ENCODE measurements at regions not wholly inside any gene's neighbourhood (a gene's known extent, or its start where the extent isn't known, plus 50 kb on each side); places are given as distances from the start of the nearest gene placed in this dataset.

DNA sequence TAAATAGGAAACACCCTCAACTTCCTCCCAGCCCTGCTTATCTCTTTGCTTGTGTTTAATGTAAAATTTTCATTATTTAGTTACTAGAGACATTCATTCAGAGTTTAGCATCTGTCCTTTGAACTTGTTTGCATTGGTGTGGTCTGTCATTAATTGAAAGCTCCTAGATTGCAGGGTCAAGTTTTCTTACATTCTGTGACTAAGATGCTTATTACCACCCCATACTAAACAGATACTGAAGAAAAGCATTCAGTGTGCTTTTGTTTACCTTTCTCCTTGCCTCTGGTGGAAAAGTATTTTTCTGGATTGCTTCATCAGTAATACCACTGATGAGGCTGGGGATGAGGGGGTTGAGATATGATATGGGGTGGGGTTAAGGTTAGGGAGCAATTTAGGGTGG is 199.0 kb downstream of the SAMD5 start:
- H3K27ac ChIP-seq (replicated peaks): no peak overlapping the region
- TF ChIP-seq GABPA (IDR thresholded peaks at IDR 0.05; ENCODE audit: low read depth): no peak
- TF ChIP-seq, protein P1, sequence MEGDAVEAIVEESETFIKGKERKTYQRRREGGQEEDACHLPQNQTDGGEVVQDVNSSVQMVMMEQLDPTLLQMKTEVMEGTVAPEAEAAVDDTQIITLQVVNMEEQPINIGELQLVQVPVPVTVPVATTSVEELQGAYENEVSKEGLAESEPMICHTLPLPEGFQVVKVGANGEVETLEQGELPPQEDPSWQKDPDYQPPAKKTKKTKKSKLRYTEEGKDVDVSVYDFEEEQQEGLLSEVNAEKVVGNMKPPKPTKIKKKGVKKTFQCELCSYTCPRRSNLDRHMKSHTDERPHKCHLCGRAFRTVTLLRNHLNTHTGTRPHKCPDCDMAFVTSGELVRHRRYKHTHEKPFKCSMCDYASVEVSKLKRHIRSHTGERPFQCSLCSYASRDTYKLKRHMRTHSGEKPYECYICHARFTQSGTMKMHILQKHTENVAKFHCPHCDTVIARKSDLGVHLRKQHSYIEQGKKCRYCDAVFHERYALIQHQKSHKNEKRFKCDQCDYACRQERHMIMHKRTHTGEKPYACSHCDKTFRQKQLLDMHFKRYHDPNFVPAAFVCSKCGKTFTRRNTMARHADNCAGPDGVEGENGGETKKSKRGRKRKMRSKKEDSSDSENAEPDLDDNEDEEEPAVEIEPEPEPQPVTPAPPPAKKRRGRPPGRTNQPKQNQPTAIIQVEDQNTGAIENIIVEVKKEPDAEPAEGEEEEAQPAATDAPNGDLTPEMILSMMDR (IDR thresholded peaks at IDR 0.05; ENCODE audit: insufficient read depth, low read length): no peak
- TF ChIP-seq SPI1 (IDR thresholded peaks at IDR 0.05; ENCODE audit: borderline replicate concordance, low read depth): no peak
- no peak for TF ChIP-seq POLR2AphosphoS5 (IDR thresholded peaks at IDR 0.05; ENCODE audit: low read depth)
- TF ChIP-seq, protein P2, sequence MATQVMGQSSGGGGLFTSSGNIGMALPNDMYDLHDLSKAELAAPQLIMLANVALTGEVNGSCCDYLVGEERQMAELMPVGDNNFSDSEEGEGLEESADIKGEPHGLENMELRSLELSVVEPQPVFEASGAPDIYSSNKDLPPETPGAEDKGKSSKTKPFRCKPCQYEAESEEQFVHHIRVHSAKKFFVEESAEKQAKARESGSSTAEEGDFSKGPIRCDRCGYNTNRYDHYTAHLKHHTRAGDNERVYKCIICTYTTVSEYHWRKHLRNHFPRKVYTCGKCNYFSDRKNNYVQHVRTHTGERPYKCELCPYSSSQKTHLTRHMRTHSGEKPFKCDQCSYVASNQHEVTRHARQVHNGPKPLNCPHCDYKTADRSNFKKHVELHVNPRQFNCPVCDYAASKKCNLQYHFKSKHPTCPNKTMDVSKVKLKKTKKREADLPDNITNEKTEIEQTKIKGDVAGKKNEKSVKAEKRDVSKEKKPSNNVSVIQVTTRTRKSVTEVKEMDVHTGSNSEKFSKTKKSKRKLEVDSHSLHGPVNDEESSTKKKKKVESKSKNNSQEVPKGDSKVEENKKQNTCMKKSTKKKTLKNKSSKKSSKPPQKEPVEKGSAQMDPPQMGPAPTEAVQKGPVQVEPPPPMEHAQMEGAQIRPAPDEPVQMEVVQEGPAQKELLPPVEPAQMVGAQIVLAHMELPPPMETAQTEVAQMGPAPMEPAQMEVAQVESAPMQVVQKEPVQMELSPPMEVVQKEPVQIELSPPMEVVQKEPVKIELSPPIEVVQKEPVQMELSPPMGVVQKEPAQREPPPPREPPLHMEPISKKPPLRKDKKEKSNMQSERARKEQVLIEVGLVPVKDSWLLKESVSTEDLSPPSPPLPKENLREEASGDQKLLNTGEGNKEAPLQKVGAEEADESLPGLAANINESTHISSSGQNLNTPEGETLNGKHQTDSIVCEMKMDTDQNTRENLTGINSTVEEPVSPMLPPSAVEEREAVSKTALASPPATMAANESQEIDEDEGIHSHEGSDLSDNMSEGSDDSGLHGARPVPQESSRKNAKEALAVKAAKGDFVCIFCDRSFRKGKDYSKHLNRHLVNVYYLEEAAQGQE (IDR thresholded peaks at IDR 0.05; ENCODE audit: insufficient replicate concordance, low read depth): no peak
- H3K27me3 ChIP-seq (ENCODE audit: insufficient read depth, poor library complexity, severe bottlenecking): no peaks in the 10 kb centered on the region
- no peak for DNase-seq (ENCODE audit: low read depth in 1 of 2, low spot score in 1 of 2)
- H3K4me3 ChIP-seq (replicated peaks; ENCODE audit: insufficient read depth, low read length): no peak overlapping the region

GRCh38 chr6:147708170-147708569 is 199.7 kb downstream of the SAMD5 start:
- no peak for DNase-seq (ENCODE audit: low read depth in 1 of 2, low spot score in 1 of 2)
- H3K27me3 ChIP-seq (ENCODE audit: insufficient read depth, poor library complexity, severe bottlenecking): no peaks in the 10 kb centered on the region
- TF ChIP-seq, protein P1 (IDR thresholded peaks at IDR 0.05; ENCODE audit: insufficient read depth, low read length): no peak
- TF ChIP-seq GABPA (IDR thresholded peaks at IDR 0.05; ENCODE audit: low read depth) (no peak), POLR2AphosphoS5 (IDR thresholded peaks at IDR 0.05; ENCODE audit: low read depth) (no peak)
- H3K4me3 ChIP-seq (replicated peaks; ENCODE audit: insufficient read depth, low read length): no peak overlapping the region
- H3K27ac ChIP-seq (replicated peaks): no peak overlapping the region

- DNase-seq (ENCODE audit: low read depth in 1 of 2, low spot score in 1 of 2): no peak
- Histone ChIP-seq H3K27me3 (ENCODE audit: insufficient read depth, poor library complexity, severe bottlenecking) (no peaks in the 10 kb centered on the region), H3K27ac (replicated peaks) (no peak overlapping the region), H3K4me3 (replicated peaks; ENCODE audit: insufficient read depth, low read length) (no peak overlapping the region)
- no peak for TF ChIP-seq POLR2AphosphoS5 (IDR thresholded peaks at IDR 0.05; ENCODE audit: low read depth)
Measured at GRCh38 chr6:147709396-147710272, 201.1 kb downstream of the SAMD5 start.

DNA sequence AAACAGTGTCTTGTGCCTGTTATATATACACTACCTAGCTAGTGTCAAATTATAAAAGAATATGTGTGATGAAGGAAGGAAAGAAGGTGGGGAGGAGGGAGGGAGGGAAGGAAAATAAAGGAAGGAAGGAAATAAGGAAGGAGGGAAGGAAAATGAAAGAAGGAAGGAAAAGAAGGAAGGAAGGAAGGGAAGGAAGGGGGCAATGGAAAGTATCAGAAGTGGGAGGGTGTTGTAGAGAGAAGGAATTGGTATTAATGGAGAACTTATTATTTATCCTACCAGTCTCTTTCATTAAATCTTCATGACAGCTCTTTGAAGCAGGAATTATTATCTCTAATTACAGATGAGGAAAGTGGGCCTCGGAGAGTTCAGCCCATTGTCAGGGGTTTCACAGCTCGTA is 202.4 kb downstream of the SAMD5 start:
- no peak for DNase-seq (ENCODE audit: low read depth in 1 of 2, low spot score in 1 of 2)
- TF ChIP-seq, protein P1 (IDR thresholded peaks at IDR 0.05; ENCODE audit: insufficient read depth, low read length): no peak
- no peak for TF ChIP-seq SPI1 (IDR thresholded peaks at IDR 0.05; ENCODE audit: borderline replicate concordance, low read depth)
- TF ChIP-seq, protein P2 (IDR thresholded peaks at IDR 0.05; ENCODE audit: insufficient replicate concordance, low read depth): no peak
- no peak for TF ChIP-seq GABPA (IDR thresholded peaks at IDR 0.05; ENCODE audit: low read depth)
- TF ChIP-seq POLR2AphosphoS5 (IDR thresholded peaks at IDR 0.05; ENCODE audit: low read depth): no peak
- no peaks in the 10 kb centered on the region for H3K27me3 ChIP-seq (ENCODE audit: insufficient read depth, poor library complexity, severe bottlenecking)
- no peak overlapping the region for H3K27ac ChIP-seq (replicated peaks)
- H3K4me3 ChIP-seq (replicated peaks; ENCODE audit: insufficient read depth, low read length): no peak overlapping the region

Measured in HL-60 (cell line).